Neuronal stem cell (in vitro differentiated cells): ENCODE measurements at regions not wholly inside any gene's neighbourhood (a gene's known extent, or its start where the extent isn't known, plus 50 kb on each side); places are given as distances from the start of the nearest gene placed in this dataset.

Experiments used
- DNase-seq: peaks from one replicate; pipeline ENCODE4 v3.0.0-alpha.2; 2013; ENCODE audit warnings: low spot score
- H2AFZ ChIP-seq: one replicate; pipeline ENCODE4 v1.6.1; 2013; ENCODE audit warnings: mild to moderate bottlenecking, low read length, inconsistent platforms
- H2AK5ac ChIP-seq: 2 replicates; pipeline ENCODE4 v1.6.1; 2013; ENCODE audit warnings: low read depth, mild to moderate bottlenecking, inconsistent platforms, low read length, moderate library complexity, mixed read lengths
- H2BK120ac ChIP-seq: 2 replicates; pipeline ENCODE4 v1.6.1; 2013; ENCODE audit warnings: low read depth, mild to moderate bottlenecking, inconsistent platforms, low read length, moderate library complexity, mixed read lengths
- H2BK12ac ChIP-seq: one replicate; pipeline ENCODE4 v1.6.1; 2013; ENCODE audit warnings: low read length, inconsistent platforms
- H2BK15ac ChIP-seq: 2 replicates; pipeline ENCODE4 v1.6.1; 2013; ENCODE audit warnings: mild to moderate bottlenecking, low read length, inconsistent platforms, mixed read lengths
- H2BK5ac ChIP-seq: one replicate; pipeline ENCODE4 v1.6.1; 2013; ENCODE audit warnings: inconsistent platforms, mild to moderate bottlenecking, low read length, moderate library complexity
- H3K14ac ChIP-seq: one replicate; pipeline ENCODE4 v1.6.1; 2013; ENCODE audit warnings: low read length, inconsistent platforms
- H3K18ac ChIP-seq: 2 replicates; pipeline ENCODE4 v1.6.1; 2013; ENCODE audit warnings: low read length, inconsistent platforms
- H3K23ac ChIP-seq: 2 replicates; pipeline ENCODE4 v1.6.1; 2013; ENCODE audit warnings: low read depth, mild to moderate bottlenecking, mixed read lengths, low read length, inconsistent platforms; ENCODE audit not compliant: poor library complexity
- H3K27ac ChIP-seq: replicated peaks from 3 replicates; pipeline ENCODE4 v1.5.1; 2013; ENCODE audit warnings: low read length, inconsistent platforms
- H3K27me3 ChIP-seq, 3 experiments: 2 replicates each; pipeline ENCODE4 v1.6.1; 2013; ENCODE audit warnings: low read length in 3 of 3, mild to moderate bottlenecking in 2 of 3, inconsistent platforms in 1 of 3, low read depth in 1 of 3, mixed read lengths in 1 of 3, moderate library complexity in 1 of 3; ENCODE audit not compliant: control insufficient read depth in 3 of 3, insufficient read depth in 3 of 3
- H3K36me3 ChIP-seq, 2 donors: replicated peaks in 1 of 2; 2 replicates each; pipeline ENCODE4 v1.6.1; 2013; ENCODE audit warnings: low read length in 2 of 2; ENCODE audit not compliant: control insufficient read depth in 2 of 2, insufficient read depth in 2 of 2
- H3K4ac ChIP-seq: 2 replicates; pipeline ENCODE4 v1.6.1; 2013; ENCODE audit warnings: inconsistent platforms, mild to moderate bottlenecking, low read length, moderate library complexity
- H3K4me1 ChIP-seq, 2 donors: 1 replicate in 1 of 2; 2 replicates in 1 of 2; pipeline ENCODE4 v1.6.1; 2013; ENCODE audit warnings: low read length in 2 of 2, low read depth in 1 of 2; ENCODE audit not compliant: control insufficient read depth in 2 of 2, insufficient read depth in 1 of 2
- H3K4me2 ChIP-seq: one replicate; pipeline ENCODE4 v1.6.1; 2013; ENCODE audit warnings: mild to moderate bottlenecking, low read length, inconsistent platforms; ENCODE audit not compliant: insufficient read depth, poor library complexity, severe bottlenecking
- H3K4me3 ChIP-seq, 2 donors: 2 replicates each; pipeline ENCODE4 v1.5.1; 2013; ENCODE audit warnings: low read length in 2 of 2, mild to moderate bottlenecking in 2 of 2, inconsistent platforms in 1 of 2, moderate library complexity in 1 of 2
- H3K79me1 ChIP-seq: one replicate; pipeline ENCODE4 v1.6.1; 2013; ENCODE audit warnings: low read depth, mild to moderate bottlenecking, inconsistent platforms, low read length, moderate library complexity
- H3K9ac ChIP-seq: one replicate; pipeline ENCODE4 v1.6.1; 2013; ENCODE audit warnings: mild to moderate bottlenecking, low read depth, low read length, inconsistent platforms; ENCODE audit not compliant: poor library complexity
- H3K9me3 ChIP-seq, 2 donors: replicated peaks in 1 of 2; 2 replicates each; pipeline versions ENCODE3 to v1.6.1; 2013; ENCODE audit warnings: low read length in 2 of 2, mild to moderate bottlenecking in 2 of 2, inconsistent platforms in 1 of 2, low read depth in 1 of 2, mixed read lengths in 1 of 2, moderate library complexity in 1 of 2; ENCODE audit not compliant: control insufficient read depth in 2 of 2, insufficient read depth in 1 of 2
- H4K8ac ChIP-seq: one replicate; pipeline ENCODE4 v1.6.1; 2013; ENCODE audit warnings: low read depth, mild to moderate bottlenecking, inconsistent platforms, low read length, moderate library complexity
- H4K91ac ChIP-seq: one replicate; pipeline ENCODE4 v1.6.1; 2013; ENCODE audit warnings: low read length, low read depth, mild to moderate bottlenecking, inconsistent platforms; ENCODE audit not compliant: poor library complexity
- WGBS, 2 donors: extraction: QIAGEN DNeasy Blood & Tissue Kit; methylation state at CpG; one replicate each; pipeline ENCODE4 v1.1.7; 2013; ENCODE audit warnings: missing lambda C conversion rate in 2 of 2, mixed read lengths in 1 of 2; ENCODE audit not compliant: insufficient read length in 2 of 2, insufficient replicate concordance in 1 of 2; ENCODE audit errors: extremely low coverage in 2 of 2; 5-methylcytosine and 5-hydroxymethylcytosine counted together

DNA sequence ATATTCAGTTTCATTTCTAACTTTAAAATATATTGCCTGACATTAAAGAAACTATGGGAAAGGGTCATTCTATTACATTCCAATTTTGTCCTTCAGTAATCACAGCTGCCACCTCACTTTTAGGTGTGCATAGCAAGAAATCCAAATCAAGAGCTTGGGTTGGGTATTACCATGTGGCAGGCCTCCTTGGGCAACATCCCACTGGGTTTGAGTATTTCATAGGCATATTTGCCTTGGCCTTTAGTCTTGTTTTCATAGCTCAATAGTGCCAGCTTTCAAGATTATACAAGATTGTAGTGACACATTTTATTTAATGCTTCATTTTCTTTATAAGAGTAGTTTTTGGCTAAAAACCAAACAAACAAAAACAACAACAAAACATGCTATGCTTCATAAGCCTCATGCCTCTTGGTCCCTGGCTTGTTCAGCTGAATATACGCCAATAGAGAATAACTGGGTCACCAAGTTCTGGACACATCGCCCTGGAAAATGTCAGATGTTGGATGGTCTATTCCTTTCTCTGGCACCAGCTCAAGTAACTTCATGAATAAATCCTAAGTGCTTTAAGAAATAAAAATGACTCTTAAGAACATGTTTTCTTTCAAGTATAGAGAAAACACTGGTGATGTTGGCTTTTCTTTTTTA lies 167.4 kb upstream of the STARD13 start:
- H2BK15ac ChIP-seq = no peak overlapping the region
- no peak overlapping the region for H2BK5ac ChIP-seq
- DNase-seq = no peak
- H3K4me1 ChIP-seq = no peaks in the 10 kb centered on the region
- no peak overlapping the region for H2AFZ ChIP-seq
- H3K36me3 ChIP-seq = no peaks in the 10 kb centered on the region
- H3K4me2 ChIP-seq = no peak overlapping the region
- no peak overlapping the region for H2BK120ac ChIP-seq
- no peaks in the 10 kb centered on the region for H3K79me1 ChIP-seq
- no peak overlapping the region for H4K91ac ChIP-seq
- H3K14ac ChIP-seq = no peak overlapping the region
- no peaks in the 10 kb centered on the region for H3K9me3 ChIP-seq
- no peak overlapping the region for H2AK5ac ChIP-seq
- H3K9ac ChIP-seq = no peak overlapping the region
- H2BK12ac ChIP-seq = no peak overlapping the region
- H3K23ac ChIP-seq = no peak overlapping the region
- no peak overlapping the region for H3K4ac ChIP-seq
- no peak overlapping the region for H3K4me3 ChIP-seq
- H3K18ac ChIP-seq = no peak overlapping the region
- peaks cover 0 to 2% (median 0%) of the 10 kb centered on the region in 3 experiments for H3K27me3 ChIP-seq
- WGBS, 2 donors = no CpG with 5 or more reads among the region's 2 CpGs
- no peak overlapping the region for H4K8ac ChIP-seq
- no peak overlapping the region for H3K27ac ChIP-seq

DNA sequence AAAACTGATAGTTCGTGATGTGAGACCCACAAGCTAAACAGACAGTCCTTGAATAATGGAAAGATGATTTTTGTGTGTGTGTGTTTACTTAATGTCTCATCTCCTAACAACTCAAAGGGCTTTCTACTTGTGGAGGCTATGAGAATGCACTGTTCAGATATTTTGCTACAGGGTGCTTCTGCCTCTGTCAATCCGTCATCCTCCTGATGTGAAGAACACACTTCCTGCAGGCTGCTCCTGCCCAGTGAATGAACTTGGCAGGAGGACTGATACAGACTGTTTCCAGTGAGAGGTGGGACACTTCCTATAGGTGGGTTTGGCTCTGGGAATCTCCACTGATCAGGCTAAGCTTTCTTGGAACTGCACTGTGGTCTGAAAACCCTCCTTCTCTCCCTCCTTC lies 168.4 kb upstream of the STARD13 start:
- no peaks in the 10 kb centered on the region for H3K4me1 ChIP-seq
- H2BK120ac ChIP-seq = no peak overlapping the region
- H3K27me3 ChIP-seq = peaks cover 0 to 2% (median 0%) of the 10 kb centered on the region in 3 experiments
- no CpG with 5 or more reads among the region's 2 CpGs for WGBS, 2 donors
- H3K79me1 ChIP-seq = no peaks in the 10 kb centered on the region
- H4K8ac ChIP-seq = no peak overlapping the region
- no peak overlapping the region for H3K4me2 ChIP-seq
- no peak overlapping the region for H2BK15ac ChIP-seq
- H3K23ac ChIP-seq = no peak overlapping the region
- no peak overlapping the region for H3K27ac ChIP-seq
- no peak overlapping the region for H4K91ac ChIP-seq
- no peaks in the 10 kb centered on the region for H3K36me3 ChIP-seq
- no peak overlapping the region for H3K9ac ChIP-seq
- H3K4me3 ChIP-seq = no peak overlapping the region
- no peak overlapping the region for H3K14ac ChIP-seq
- H3K9me3 ChIP-seq = no peaks in the 10 kb centered on the region
- H3K4ac ChIP-seq = no peak overlapping the region
- H3K18ac ChIP-seq = no peak overlapping the region
- H2BK5ac ChIP-seq = no peak overlapping the region
- no peak for DNase-seq
- no peak overlapping the region for H2AK5ac ChIP-seq
- no peak overlapping the region for H2AFZ ChIP-seq
- no peak overlapping the region for H2BK12ac ChIP-seq

DNA sequence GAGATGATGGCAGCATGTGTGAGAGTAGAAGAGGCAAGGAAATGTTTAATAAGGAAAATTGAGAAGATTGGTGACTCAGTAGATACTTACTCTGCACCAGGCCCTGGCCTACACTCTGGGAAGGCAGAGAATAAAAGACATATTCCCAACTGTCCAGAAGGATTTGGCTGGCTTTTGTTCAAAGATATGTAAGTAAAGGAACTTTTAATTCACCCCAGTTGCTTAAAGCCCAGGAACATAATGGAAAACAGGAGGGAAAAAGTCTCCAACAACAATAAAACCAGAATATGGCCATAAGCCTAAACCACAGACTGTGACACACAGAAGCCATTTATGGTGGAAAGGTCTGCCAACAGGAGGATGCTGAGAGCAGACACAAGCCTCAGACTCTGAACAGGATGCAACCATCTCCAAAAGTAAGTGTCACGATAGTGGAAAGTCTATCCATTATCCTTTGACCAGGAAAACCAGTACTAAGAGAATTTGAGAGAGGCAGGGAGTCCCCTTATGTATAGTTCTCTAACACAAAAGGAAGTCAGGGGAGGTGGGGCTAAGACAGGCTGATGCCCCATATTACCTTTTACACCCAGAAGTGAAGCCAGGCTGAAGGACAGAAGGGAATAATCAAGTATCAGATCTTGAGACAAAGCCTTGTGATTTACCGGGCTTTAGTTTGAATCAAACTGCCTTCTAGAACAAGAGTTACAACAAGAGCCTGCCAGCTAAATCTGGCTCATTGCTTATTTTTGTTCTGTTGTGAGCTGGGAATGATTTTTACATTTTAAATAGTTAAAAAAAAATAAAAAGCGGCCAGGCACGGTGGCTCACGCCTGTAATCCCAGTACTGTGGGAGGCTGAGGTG lies 169.5 kb upstream of the STARD13 start:
- Histone ChIP-seq H3K4me1 (no peaks in the 10 kb centered on the region), H3K14ac (no peak overlapping the region), H3K27me3 (peaks cover 0 to 2% (median 0%) of the 10 kb centered on the region in 3 experiments), H3K36me3 (no peaks in the 10 kb centered on the region), H3K18ac (no peak overlapping the region), H3K23ac (no peak overlapping the region), H2BK12ac (no peak overlapping the region), H3K9me3 (no peaks in the 10 kb centered on the region), H2AFZ (no peak overlapping the region), H3K9ac (no peak overlapping the region), H3K4me2 (no peak overlapping the region), H3K4me3 (no peak overlapping the region), H4K91ac (no peak overlapping the region), H4K8ac (no peak overlapping the region), H3K4ac (no peak overlapping the region), H2AK5ac (no peak overlapping the region), H2BK120ac (no peak overlapping the region), H2BK5ac (no peak overlapping the region), H3K79me1 (no peaks in the 10 kb centered on the region), H2BK15ac (no peak overlapping the region), H3K27ac (no peak overlapping the region)
- no peak for DNase-seq
- no CpG with 5 or more reads among the region's 5 CpGs for WGBS, 2 donors

DNA sequence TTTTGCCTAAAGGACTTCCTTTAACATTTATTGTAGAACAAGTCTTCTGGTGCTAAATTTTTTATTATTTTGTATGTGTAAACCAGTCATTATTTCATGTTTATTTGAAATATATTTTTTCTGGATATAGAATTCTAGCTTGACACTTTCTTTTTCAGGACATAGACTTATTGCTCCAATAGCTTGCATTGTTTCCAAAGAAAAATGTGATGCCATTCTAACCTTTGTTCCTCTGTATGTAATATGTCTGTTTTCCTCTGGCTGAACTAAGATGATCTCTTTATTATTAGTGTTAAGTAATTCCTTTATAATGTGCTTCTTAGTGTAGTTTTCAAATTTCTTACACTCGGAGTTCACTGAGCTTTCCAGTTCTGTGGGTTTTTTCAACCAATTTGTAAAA lies 174.1 kb upstream of the STARD13 start:
- Histone ChIP-seq H4K91ac (no peak overlapping the region), H3K9ac (no peak overlapping the region), H3K23ac (no peak overlapping the region), H3K18ac (no peak overlapping the region), H2BK12ac (no peak overlapping the region), H3K4ac (no peak overlapping the region), H3K4me2 (no peak overlapping the region), H3K27me3 (peaks cover 0 to under 1% (median 0%) of the 10 kb centered on the region in 3 experiments), H3K4me3 (no peak overlapping the region), H3K36me3 (no peaks in the 10 kb centered on the region), H2BK15ac (no peak overlapping the region), H2BK5ac (no peak overlapping the region), H3K9me3 (no peaks in the 10 kb centered on the region), H4K8ac (no peak overlapping the region), H3K14ac (no peak overlapping the region), H3K79me1 (no peaks in the 10 kb centered on the region), H2AFZ (no peak overlapping the region), H2BK120ac (no peak overlapping the region), H2AK5ac (no peak overlapping the region), H3K27ac (no peak overlapping the region), H3K4me1 (no peaks in the 10 kb centered on the region)
- no peak for DNase-seq
- no CpG with 5 or more reads among the region's 1 CpG for WGBS, 2 donors
